Inferior parietal cortex (tissue), 1 donor: ENCODE measurements at regions not wholly inside any gene's neighbourhood (a gene's known extent, or its start where the extent isn't known, plus 50 kb on each side); places are given as distances from the start of the nearest gene placed in this dataset.
"Not testable (repeated sequence)": the region's sequence is repeated elsewhere in the genome, so short reads cannot be mapped to it uniquely, and the experiment has no call there.

Experiments
- DNase-seq: peaks from one replicate; pipeline ENCODE4 v3.0.0-alpha.2; 2016; ENCODE audit errors: extremely low spot score

DNA sequence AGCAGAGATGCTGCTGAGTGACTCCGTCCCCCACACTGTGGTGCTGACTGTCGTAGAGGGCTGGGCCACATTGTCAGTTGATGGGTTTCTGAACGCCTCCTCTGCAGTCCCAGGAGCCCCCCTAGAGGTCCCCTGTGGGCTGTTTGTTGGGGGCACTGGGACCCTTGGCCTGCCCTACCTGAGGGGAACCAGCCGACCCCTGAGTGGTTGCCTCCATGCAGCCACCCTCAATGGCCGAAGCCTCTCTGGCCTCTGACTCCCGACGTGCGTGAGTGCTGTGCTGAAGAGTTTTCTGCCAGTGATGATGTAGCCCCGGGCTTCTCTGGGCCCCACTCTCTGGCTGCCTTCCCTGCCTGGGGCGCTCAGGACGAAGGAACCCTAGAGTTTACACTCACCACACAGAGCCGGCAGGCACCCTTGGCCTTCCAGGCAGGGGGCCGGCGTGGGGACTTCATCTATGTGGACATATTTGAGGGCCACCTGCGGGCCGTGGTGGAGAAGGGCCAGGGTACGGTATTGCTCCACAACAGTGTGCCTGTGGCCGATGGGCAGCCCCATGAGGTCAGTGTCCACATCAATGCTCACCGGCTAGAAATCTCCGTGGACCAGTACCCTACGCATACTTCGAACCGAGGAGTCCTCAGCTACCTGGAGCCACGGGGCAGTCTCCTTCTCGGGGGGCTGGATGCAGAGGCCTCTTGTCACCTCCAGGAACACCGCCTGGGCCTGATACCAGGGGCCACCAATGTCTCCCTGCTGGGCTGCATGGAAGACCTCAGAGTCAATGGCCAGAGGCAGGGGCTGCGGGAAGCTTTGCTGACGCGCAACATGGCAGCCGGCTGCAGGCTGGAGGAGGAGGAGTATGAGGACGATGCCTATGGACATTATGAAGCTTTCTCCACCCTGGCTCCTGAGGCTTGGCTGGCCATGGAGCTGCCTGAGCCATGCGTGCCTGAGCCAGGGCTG, 181.1 kb downstream of the TBC1D2B start:
- not testable (repeated sequence) for DNase-seq

- no peak for DNase-seq
Measured at GRCh38 chr15:77895742-77896141, 181.8 kb downstream of the TBC1D2B start.

DNA sequence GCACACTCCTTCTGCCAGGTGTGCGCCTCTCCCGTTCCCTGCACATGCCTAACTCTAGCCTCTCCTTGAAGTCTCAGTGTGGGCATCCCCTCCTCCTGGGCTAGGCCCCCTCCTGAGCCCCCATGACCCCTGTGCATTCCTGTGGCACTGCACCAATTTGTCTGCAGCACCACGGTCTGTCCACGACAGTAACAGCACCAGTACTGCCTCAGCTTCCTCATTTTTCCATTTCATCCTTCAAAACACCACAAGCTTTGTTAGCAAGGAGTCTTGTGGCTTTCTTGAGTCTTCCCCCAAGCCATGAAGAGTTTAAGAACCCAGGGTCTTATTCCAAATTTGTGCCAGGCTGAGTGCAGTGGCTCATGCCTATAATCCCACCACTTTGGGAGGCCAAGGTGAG, 182.4 kb downstream of the TBC1D2B start:
- DNase-seq, result not testable (repeated sequence)

DNA sequence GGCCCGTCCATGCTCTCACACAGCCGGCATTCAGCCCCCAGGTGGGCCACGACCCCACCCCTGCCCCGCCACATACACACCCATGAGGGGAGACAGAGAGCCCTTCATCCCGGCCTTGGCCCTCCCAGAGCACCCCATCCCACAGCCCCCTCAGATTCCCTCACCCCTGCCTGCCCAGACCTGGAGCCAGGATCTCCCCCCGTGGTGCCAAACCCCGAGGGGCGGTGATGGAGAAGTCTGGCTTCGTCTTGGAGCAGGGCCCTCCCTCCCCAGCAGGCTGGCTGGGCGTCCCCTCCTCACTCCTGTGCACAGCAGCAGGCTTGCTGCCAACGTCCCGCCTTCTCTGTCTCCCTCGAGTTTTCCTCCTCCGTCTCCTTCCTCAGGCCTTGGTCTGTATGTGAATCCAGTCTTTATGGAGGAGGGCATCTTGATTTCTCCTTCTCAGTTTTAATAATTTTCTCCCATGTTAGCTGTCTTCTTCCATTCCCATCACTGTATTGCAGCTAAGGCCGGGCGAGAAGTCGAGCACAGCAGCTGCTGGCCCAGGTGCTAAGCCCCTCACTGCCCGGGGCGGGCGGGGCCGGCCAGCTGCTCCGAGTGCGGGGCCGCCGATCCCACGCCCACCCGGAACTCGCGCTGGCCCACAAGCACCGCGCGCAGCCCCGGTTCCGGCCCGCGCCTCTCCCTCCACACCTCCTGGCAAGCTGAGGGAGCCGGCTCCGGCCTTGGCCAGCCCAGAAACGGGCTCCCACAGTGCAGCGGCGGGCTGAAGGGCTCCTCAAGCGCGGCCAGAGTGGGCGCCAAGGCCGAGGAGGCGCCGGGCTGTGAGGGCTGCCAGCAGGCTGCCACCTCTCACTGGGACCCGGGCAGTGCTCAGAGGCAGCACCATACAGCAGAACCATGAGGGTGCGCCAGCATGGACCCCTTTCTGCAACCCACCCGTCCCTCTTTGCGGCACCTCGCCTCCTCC, 183.6 kb downstream of the TBC1D2B start:
- DNase-seq, result not testable (repeated sequence)

- DNase-seq, result not testable (repeated sequence)
Measured at GRCh38 chr15:77893246-77893645, 184.3 kb downstream of the TBC1D2B start.

GRCh38 chr15:77892335-77892734, 185.2 kb downstream of the TBC1D2B start:
- no peak for DNase-seq

GRCh38 chr15:77891862-77892261, 185.6 kb downstream of the TBC1D2B start:
- DNase-seq, result not testable (repeated sequence)

GRCh38 chr15:77890911-77891801, 186.4 kb downstream of the TBC1D2B start:
- DNase-seq, result not testable (repeated sequence)

DNA sequence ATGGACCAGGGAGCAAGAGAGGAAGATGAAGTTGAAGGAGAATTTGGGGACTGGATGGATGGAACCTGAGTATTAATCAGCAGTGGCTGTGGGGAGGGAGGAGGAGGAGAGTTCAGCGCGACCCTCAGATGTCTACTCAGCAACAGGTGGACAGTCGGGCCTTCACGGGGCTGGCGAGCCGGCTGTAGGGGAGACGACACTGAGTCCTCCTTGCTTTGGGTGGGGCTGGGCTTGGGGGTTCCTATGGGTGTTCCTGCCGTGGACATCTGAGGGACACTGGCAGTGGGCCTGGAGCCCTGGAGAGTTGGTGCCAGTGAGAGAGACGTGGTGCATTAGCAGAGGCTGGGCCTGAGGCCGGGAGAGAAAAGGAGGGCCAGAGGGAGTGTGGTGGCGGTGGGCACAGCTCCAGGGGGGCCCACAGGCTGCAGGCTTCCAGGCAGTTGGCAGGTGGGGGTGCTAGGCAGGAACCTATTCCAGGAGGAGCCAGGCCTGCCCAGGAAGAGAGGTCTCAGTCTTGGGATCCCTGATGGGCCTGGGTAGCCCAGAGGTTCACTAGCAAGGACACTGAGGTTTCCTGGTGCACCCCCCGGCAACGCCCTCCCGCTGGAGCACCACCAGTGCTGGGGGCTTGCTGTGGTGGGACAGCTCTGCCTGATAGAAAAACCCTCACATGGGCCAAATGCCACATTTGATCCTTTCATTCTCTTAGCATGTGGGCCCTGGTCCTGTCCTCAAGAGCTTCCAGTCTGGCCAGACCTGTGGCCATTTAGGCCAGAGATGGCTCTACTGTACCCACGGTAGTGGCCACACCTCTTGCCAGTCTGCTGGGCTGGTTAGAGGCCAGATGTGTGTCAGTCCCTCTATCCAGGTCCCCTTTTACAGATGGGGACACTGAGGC, 187.4 kb downstream of the TBC1D2B start:
- not testable (repeated sequence) for DNase-seq

GRCh38 chr15:77889009-77889806, 188.3 kb downstream of the TBC1D2B start:
- no peak for DNase-seq

DNA sequence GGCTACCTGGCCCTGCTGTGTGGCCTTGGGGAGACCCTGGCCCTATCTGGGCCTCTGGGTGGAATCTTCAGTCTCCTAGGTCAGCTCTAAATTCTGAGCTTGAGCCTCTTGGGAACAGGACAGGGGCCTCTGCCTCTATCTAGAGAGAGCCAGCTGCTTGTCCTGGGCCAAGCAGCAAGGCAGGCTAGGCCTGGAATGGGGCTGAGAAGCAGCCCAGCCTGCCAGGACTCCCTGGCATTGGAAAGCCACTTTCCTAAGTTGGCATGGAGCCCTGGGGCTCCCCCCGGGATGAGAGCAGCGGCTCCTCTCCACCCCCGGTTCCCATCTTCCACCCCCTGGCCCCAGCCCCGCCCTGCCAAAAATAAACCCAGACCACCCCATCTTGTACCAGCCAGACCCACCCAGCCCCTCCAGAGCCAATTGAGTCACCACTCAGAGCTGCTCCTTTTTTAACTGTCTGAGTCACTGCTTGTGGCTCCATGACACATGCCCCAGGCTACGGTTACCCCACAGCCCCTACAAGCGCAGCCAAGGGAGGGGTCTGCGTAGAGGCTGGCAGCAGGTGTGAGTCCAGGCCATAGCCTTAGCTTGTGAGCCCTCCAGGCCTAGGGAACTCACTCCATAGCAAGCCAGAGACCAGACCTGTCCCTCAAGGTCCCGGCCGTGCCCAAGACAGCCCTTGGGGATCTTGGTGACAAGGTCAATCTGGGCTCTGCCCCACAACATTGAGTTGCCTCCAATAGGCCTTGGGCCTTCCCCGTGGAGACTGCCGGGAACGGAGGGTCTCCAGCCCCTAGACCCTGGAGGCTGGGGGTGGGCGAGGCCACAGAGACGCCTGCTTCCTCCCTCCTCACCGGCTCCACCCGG, 189.7 kb downstream of the TBC1D2B start:
- DNase-seq, result not testable (repeated sequence)

- no peak for DNase-seq
Measured at GRCh38 chr15:77886805-77887448, 190.6 kb downstream of the TBC1D2B start.

GRCh38 chr15:77885877-77886500, 191.5 kb downstream of the TBC1D2B start:
- DNase-seq, result not testable (repeated sequence)

- DNase-seq, result not testable (repeated sequence)
Measured at GRCh38 chr15:77883012-77883411, 194.5 kb downstream of the TBC1D2B start.

DNA sequence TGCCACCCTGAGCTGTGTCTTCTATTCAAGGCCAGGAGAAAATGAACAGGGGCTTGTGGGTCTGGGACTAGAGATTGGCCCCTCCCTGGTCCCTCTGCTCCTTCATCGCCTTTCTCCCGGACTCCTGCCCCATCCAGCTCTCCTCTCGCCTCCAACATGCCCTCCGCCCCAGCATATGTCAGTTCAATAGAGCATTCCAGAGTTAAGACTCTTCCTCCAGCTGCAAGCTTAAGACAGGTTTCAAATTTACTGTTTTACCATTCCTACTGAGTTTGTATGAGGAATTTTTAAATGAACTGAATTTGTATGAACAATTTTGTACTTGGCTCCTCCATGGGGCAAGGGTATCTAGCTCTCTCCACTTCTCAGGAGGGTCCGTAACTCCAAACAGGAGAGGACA, 195.6 kb downstream of the TBC1D2B start:
- DNase-seq, result no peak

GRCh38 chr15:77881535-77881934, 196.0 kb downstream of the TBC1D2B start:
- not testable (repeated sequence) for DNase-seq

GRCh38 chr15:77879466-77879865, 198.0 kb downstream of the TBC1D2B start:
- not testable (repeated sequence) for DNase-seq
